Fibroblast of lung (primary cell): ENCODE measurements at regions not wholly inside any gene's neighbourhood (a gene's known extent, or its start where the extent isn't known, plus 50 kb on each side); places are given as distances from the start of the nearest gene placed in this dataset.

Experiments used
- DNase-seq, 2 donors: peaks; one replicate each; pipeline versions ENCODE4 v3.0.0 to v3.0.0-alpha.2; 2010; ENCODE audit warnings: low read depth in 2 of 2
- H2AFZ ChIP-seq: 2 replicates; pipeline ENCODE4 v1.5.1; 2012; ENCODE audit warnings: low read length, control low read depth, inconsistent platforms
- H3K27ac ChIP-seq: 2 replicates; pipeline ENCODE4 v1.5.1; 2011; ENCODE audit warnings: low read length, control low read depth; ENCODE audit not compliant: insufficient read depth
- H3K27me3 ChIP-seq: 2 replicates; pipeline ENCODE4 v1.5.1; 2011; ENCODE audit warnings: mild to moderate bottlenecking, low read length; ENCODE audit not compliant: control insufficient read depth, insufficient read depth
- H3K36me3 ChIP-seq: 2 replicates; pipeline ENCODE4 v1.5.1; 2011; ENCODE audit warnings: low read length; ENCODE audit not compliant: control insufficient read depth, insufficient read depth
- H3K4me1 ChIP-seq: 2 replicates; pipeline ENCODE4 v1.5.1; 2011; ENCODE audit warnings: low read length; ENCODE audit not compliant: control insufficient read depth, insufficient read depth; ENCODE audit errors: extremely low read depth
- H3K4me2 ChIP-seq: 2 replicates; pipeline ENCODE4 v1.5.1; 2011; ENCODE audit warnings: low read length, control low read depth; ENCODE audit not compliant: insufficient read depth; ENCODE audit errors: extremely low read depth
- H3K4me3 ChIP-seq, 4 experiments: fragments of 200-600 bp in 1 of 4; sonication (generic) in 1 of 4; replicated peaks in 1 of 4; 2 replicates each; pipeline ENCODE4 v1.5.1; 2011 to 2016; ENCODE audit warnings: low read length in 4 of 4, low read depth in 3 of 4, mild to moderate bottlenecking in 3 of 4, control low read depth in 2 of 4, inconsistent platforms in 1 of 4, mixed read lengths in 1 of 4; ENCODE audit not compliant: insufficient read depth in 1 of 4; ENCODE audit errors: control extremely low read depth in 1 of 4
- H3K79me2 ChIP-seq: 2 replicates; pipeline ENCODE4 v1.5.1; 2012; ENCODE audit warnings: mild to moderate bottlenecking, low read length, inconsistent platforms; ENCODE audit not compliant: control insufficient read depth, insufficient read depth
- H3K9ac ChIP-seq: 2 replicates; pipeline ENCODE4 v1.5.1; 2011; ENCODE audit warnings: mild to moderate bottlenecking, low read length, control low read depth; ENCODE audit not compliant: insufficient read depth
- H3K9me3 ChIP-seq: 2 replicates; pipeline ENCODE4 v1.5.1; 2012; ENCODE audit warnings: low read depth, low read length; ENCODE audit not compliant: control insufficient read depth, insufficient read depth
- H4K20me1 ChIP-seq: 2 replicates; pipeline ENCODE4 v1.5.1; 2011; ENCODE audit warnings: low read length; ENCODE audit not compliant: control insufficient read depth, insufficient read depth; ENCODE audit errors: extremely low read depth
- EZH2 ChIP-seq: IDR thresholded peaks from 2 replicates; pipeline ENCODE4 v1.5.1; 2012; ENCODE audit warnings: low read length, control low read depth, mild to moderate bottlenecking; ENCODE audit errors: missing control alignments
- TF ChIP-seq, protein P1 (sequence below), 2 donors: IDR thresholded peaks in 1 of 2; conservative IDR thresholded peaks in 1 of 2; 1 replicate in 1 of 2; 2 replicates in 1 of 2; pipeline ENCODE4 v1.5.1; 2011 to 2012; ENCODE audit warnings: low read length in 2 of 2, control low read depth in 1 of 2, inconsistent platforms in 1 of 2, low read depth in 1 of 2, mild to moderate bottlenecking in 1 of 2

DNA sequence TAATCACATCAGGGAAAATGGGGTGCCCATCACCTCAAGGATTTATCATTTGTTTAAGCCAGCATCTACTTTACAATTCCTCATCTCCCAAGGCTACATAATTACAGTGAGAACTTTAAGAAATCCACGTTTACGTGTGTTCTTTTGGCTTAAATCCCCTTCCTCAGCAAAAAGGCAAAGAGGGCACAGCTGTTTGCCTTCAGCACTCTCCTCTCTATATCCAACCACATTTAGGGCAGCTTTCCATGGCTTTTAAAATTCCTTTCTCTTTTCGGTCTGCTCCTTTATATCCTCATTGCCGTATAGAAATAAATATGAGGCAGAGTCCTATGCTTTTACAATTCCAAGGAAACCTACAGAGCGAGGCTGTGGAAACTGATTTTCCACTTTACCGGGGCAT lies 175.9 kb downstream of the EMP1 start:
- no peaks in the 10 kb centered on the region for H3K4me1 ChIP-seq
- no peak overlapping the region for H2AFZ ChIP-seq
- H3K9ac ChIP-seq = no peak overlapping the region
- DNase-seq = no peak
- TF ChIP-seq, protein P1, sequence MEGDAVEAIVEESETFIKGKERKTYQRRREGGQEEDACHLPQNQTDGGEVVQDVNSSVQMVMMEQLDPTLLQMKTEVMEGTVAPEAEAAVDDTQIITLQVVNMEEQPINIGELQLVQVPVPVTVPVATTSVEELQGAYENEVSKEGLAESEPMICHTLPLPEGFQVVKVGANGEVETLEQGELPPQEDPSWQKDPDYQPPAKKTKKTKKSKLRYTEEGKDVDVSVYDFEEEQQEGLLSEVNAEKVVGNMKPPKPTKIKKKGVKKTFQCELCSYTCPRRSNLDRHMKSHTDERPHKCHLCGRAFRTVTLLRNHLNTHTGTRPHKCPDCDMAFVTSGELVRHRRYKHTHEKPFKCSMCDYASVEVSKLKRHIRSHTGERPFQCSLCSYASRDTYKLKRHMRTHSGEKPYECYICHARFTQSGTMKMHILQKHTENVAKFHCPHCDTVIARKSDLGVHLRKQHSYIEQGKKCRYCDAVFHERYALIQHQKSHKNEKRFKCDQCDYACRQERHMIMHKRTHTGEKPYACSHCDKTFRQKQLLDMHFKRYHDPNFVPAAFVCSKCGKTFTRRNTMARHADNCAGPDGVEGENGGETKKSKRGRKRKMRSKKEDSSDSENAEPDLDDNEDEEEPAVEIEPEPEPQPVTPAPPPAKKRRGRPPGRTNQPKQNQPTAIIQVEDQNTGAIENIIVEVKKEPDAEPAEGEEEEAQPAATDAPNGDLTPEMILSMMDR (conservative IDR thresholded peaks at IDR 0.05 in 1 of 2, IDR thresholded peaks at IDR 0.05 in 1 of 2; ENCODE audit: low read depth in 1 of 2, low read length in 2 of 2) = no peak
- no peak for TF ChIP-seq EZH2
- no peak overlapping the region for H3K27ac ChIP-seq
- no peaks in the 10 kb centered on the region for H3K27me3 ChIP-seq
- no peaks in the 10 kb centered on the region for H3K79me2 ChIP-seq
- H3K9me3 ChIP-seq = no peaks in the 10 kb centered on the region
- H3K4me2 ChIP-seq = no peak overlapping the region
- H3K36me3 ChIP-seq = no peaks in the 10 kb centered on the region
- H3K4me3 ChIP-seq = no peak overlapping the region
- H4K20me1 ChIP-seq = no peaks in the 10 kb centered on the region

DNA sequence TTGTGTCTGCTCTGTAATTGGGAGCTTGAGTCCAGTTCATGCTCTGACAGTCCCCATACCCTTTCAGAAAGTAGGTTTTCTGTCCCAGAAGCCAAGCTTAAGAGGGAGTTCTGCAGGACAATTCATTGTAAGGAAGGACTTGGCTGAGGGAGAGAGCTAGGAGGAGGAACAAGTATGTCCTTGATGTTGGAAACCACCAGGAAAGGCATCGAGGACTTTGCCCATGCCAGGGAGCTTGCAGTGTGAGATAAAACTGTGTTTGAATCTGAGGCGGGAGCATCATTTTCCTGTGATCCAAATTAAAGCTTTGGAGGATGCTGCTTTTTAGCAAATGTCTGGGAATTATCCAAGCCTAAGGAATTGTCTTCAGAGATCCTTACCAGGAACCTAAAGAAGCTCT lies 175.3 kb downstream of the EMP1 start:
- Histone ChIP-seq H3K9ac (no peak overlapping the region), H3K4me1 (no peaks in the 10 kb centered on the region), H3K79me2 (no peaks in the 10 kb centered on the region), H3K4me2 (no peak overlapping the region), H4K20me1 (no peaks in the 10 kb centered on the region), H3K9me3 (no peaks in the 10 kb centered on the region), H3K4me3 (no peak overlapping the region), H3K27me3 (no peaks in the 10 kb centered on the region), H3K36me3 (no peaks in the 10 kb centered on the region), H3K27ac (no peak overlapping the region), H2AFZ (no peak overlapping the region)
- no peak for TF ChIP-seq EZH2
- TF ChIP-seq, protein P1 (conservative IDR thresholded peaks at IDR 0.05 in 1 of 2, IDR thresholded peaks at IDR 0.05 in 1 of 2; ENCODE audit: low read depth in 1 of 2, low read length in 2 of 2) = no peak
- no peak for DNase-seq

GRCh38 chr12:13371367-13371766 lies 174.8 kb downstream of the EMP1 start:
- no peaks in the 10 kb centered on the region for H3K36me3 ChIP-seq
- no peak for DNase-seq
- no peak for TF ChIP-seq EZH2
- TF ChIP-seq, protein P1 (conservative IDR thresholded peaks at IDR 0.05 in 1 of 2, IDR thresholded peaks at IDR 0.05 in 1 of 2; ENCODE audit: low read depth in 1 of 2, low read length in 2 of 2) = no peak
- H3K27ac ChIP-seq = no peak overlapping the region
- H3K27me3 ChIP-seq = no peaks in the 10 kb centered on the region
- no peaks in the 10 kb centered on the region for H3K79me2 ChIP-seq
- H2AFZ ChIP-seq = no peak overlapping the region
- H3K4me3 ChIP-seq = no peak overlapping the region
- H3K4me1 ChIP-seq = no peaks in the 10 kb centered on the region
- H3K9me3 ChIP-seq = no peaks in the 10 kb centered on the region
- no peaks in the 10 kb centered on the region for H4K20me1 ChIP-seq
- no peak overlapping the region for H3K9ac ChIP-seq
- no peak overlapping the region for H3K4me2 ChIP-seq
